ENCODE measurements at regions not wholly inside any gene's neighbourhood (a gene's known extent, or its start where the extent isn't known, plus 50 kb on each side); places are given as distances from the start of the nearest gene placed in this dataset.

DNA sequence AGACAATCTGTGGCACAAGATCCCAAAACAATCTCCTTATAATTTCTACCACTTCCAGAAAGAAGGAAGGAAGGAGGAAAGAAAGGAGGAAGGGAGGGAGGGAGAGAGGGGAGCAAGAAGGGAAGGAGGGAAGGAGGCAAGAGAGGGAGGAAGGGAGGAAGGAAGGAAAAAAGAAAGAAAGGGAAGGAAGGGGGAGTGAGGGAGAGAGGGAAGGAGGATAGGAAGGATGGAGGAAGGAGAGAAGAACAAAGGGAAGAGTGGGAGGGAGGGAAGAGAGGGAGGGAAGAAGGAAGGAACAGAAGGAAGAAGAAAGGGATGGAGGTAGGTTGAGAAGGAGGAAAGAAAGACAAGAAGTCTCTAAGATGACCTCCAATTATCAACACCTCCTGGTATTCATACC is 185.5 kb upstream of the NFE2L3 start:
- no peak overlapping the region for H3K4me3 ChIP-seq
- H3K36me3 ChIP-seq: no peaks in the 10 kb centered on the region
- DNase-seq (ENCODE audit: low spot score in 2 of 2): no peak
- no peaks in the 10 kb centered on the region for H3K9me3 ChIP-seq
- H3K4me1 ChIP-seq: no peaks in the 10 kb centered on the region
- no peak overlapping the region for H3K27ac ChIP-seq
- H3K27me3 ChIP-seq: peaks cover 0 to 8% of the 10 kb centered on the region in 2 donors
- TF ChIP-seq POLR2A (IDR thresholded peaks at IDR 0.05) (no peak), EP300 (IDR thresholded peaks at IDR 0.05) (no peak)
- TF ChIP-seq, protein P1, sequence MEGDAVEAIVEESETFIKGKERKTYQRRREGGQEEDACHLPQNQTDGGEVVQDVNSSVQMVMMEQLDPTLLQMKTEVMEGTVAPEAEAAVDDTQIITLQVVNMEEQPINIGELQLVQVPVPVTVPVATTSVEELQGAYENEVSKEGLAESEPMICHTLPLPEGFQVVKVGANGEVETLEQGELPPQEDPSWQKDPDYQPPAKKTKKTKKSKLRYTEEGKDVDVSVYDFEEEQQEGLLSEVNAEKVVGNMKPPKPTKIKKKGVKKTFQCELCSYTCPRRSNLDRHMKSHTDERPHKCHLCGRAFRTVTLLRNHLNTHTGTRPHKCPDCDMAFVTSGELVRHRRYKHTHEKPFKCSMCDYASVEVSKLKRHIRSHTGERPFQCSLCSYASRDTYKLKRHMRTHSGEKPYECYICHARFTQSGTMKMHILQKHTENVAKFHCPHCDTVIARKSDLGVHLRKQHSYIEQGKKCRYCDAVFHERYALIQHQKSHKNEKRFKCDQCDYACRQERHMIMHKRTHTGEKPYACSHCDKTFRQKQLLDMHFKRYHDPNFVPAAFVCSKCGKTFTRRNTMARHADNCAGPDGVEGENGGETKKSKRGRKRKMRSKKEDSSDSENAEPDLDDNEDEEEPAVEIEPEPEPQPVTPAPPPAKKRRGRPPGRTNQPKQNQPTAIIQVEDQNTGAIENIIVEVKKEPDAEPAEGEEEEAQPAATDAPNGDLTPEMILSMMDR (IDR thresholded peaks at IDR 0.05): no peak

DNA sequence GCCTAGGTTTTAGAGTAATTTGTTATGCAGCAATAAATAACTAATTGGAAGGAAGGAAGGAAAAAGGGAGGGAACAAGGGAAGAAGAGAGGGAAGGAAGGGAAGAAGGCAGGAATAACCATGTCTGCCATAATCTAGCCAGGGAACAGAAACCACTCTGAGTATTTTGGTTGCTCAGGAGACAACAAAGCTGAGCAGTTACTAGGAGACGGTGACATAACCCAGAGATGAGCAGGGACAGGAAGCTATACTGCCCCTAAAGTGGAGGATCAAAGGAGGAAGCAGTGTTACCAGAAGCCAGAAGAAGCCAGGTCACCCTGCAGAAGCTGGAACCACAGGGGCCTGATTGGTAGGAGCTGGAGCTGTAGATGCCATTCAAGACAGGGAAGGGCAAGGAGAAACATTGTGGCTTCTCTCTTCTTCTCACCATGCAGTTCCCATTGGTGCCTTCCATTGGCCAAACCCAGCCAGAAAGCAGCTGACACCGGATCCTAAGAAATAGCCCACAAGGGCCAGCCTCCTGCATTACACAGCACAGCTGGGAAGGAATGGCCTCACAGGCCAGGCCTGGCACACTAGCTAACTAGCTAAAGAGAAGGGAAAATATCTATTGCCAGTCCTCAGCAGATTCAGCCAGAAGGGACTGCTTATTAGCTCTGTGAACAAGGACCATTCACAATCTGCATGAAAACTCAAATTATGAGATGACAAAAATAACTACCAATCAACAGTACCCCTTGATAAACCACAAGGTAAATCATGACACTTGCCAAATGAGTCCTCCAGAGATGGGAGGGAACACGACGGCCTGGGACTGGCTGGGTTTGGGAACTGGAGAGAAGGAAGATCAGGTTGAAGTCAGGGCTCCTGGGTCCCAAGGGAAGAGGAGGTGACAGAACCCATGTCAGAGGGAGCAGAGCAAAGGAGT is 184.5 kb upstream of the NFE2L3 start:
- Histone ChIP-seq H3K36me3 (no peaks in the 10 kb centered on the region), H3K9me3 (no peaks in the 10 kb centered on the region), H3K27ac (no peak overlapping the region), H3K4me3 (no peak overlapping the region), H3K4me1 (no peaks in the 10 kb centered on the region), H3K27me3 (peaks cover 0 to 8% of the 10 kb centered on the region in 2 donors)
- TF ChIP-seq EP300 (IDR thresholded peaks at IDR 0.05): no peak
- TF ChIP-seq POLR2A (IDR thresholded peaks at IDR 0.05): no peak
- TF ChIP-seq, protein P1 (IDR thresholded peaks at IDR 0.05): no peak
- no peak for DNase-seq (ENCODE audit: low spot score in 2 of 2)
- 61 to 86% methylated on average over 4 of the region's 4 CpGs for WGBS, 2 donors

DNA sequence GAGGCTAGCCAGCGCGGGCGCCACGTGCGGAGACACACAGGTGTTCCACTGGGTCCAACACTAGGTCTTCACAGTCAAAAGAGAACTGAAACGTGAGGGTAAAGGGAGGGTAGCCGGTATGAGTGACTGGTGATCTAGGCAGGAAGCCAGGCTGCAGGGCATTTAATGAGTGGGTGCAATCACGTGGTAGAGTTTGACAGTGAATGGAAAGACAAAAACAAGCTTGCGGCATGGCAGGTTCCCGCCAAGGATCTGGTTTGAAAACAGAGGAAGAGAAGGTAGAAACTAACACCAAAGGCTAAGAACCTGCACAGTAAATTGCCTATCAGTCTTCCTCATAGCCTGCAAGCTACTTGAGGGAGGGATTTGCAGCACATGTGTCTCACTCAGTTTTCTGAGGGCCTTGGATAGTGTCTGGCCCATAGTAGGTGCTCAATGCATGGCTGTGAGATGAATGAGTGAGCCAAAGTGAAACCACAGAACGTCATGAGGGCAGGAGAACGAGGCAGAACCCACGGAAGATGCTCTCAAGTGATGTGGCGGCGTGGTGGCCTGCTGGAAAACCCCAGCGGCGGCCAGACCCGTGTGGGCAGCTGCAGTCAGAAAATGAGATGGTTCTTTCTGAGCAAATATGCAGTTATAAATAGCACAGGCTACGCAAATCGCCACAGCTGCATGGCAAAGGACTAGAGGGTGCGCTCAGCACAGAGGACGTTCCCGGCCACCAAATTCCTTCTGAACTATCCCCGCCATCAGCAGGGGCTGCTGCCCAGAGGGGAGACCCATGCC is 183.6 kb upstream of the NFE2L3 start:
- Histone ChIP-seq H3K9me3 (no peaks in the 10 kb centered on the region), H3K27ac (no peak overlapping the region), H3K4me3 (no peak overlapping the region), H3K36me3 (no peaks in the 10 kb centered on the region), H3K4me1 (no peaks in the 10 kb centered on the region), H3K27me3 (peaks cover 0 to 8% of the 10 kb centered on the region in 2 donors)
- TF ChIP-seq EP300 (IDR thresholded peaks at IDR 0.05): no peak
- TF ChIP-seq, protein P1 (IDR thresholded peaks at IDR 0.05): no peak
- no peak for TF ChIP-seq POLR2A (IDR thresholded peaks at IDR 0.05)
- WGBS, 2 donors: 79 to 83% methylated on average over 24 of the region's 24 CpGs
- DNase-seq (ENCODE audit: low spot score in 2 of 2): no peak

DNA sequence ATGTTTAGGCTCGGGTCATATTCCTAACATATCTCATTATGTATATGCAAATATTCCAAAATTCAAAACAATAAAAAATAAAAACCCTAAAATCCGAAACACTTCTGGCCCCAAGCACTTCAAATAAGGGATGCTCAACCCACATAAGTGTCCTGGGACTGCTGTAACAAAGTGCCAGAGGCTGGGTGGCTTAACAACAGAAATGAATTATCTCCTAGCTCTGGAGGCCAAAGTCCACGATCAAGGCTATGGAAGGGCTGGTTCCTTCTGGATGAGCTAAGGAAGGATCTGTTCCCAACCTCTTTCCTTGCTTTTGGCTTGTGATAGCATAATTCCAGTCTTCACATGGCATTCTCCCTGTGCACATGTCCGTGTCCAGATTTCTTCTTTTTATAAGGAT is 181.6 kb upstream of the NFE2L3 start:
- 84 to 91% methylated on average over 4 of the region's 4 CpGs for WGBS, 2 donors

More for the DNA sequence above, 181.6 kb upstream of the NFE2L3 start:
- TF ChIP-seq POLR2A (IDR thresholded peaks at IDR 0.05): no peak
- TF ChIP-seq, protein P1 (IDR thresholded peaks at IDR 0.05): no peak
- TF ChIP-seq EP300 (IDR thresholded peaks at IDR 0.05): no peak
- H3K4me3 ChIP-seq: no peak overlapping the region
- no peak for DNase-seq (ENCODE audit: low spot score in 2 of 2)
- H3K36me3 ChIP-seq: no peaks in the 10 kb centered on the region
- H3K27ac ChIP-seq: no peak overlapping the region
- H3K4me1 ChIP-seq: no peaks in the 10 kb centered on the region
- no peaks in the 10 kb centered on the region for H3K9me3 ChIP-seq
- peaks cover 0 to 8% of the 10 kb centered on the region in 2 donors for H3K27me3 ChIP-seq
